A673 (cell line): ENCODE measurements at regions not wholly inside any gene's neighbourhood (a gene's known extent, or its start where the extent isn't known, plus 50 kb on each side); places are given as distances from the start of the nearest gene placed in this dataset.

Experiments used
- BruUV-seq: library from RNA; stranded (reverse); fragments of 400-500 nt; replicated peaks from 2 replicates; lab custom pipeline; 2021; lab: Mats Ljungman, UMichigan
- CTCF ChIA-PET: fragments of 300-600 bp; sonication (Branson Sonifier 250); formaldehyde crosslinking; loops from one replicate; lab custom pipeline; 2022; ENCODE audit warnings: antibody characterized with exemption; lab: Charles Lee
- POLR2A ChIA-PET: fragments of 300-600 bp; sonication (Branson Sonifier 250); formaldehyde crosslinking; loops from one replicate; lab custom pipeline; 2022; ENCODE audit warnings: antibody characterized with exemption; ENCODE audit not compliant: low non-redundant PET; lab: Charles Lee
- DNase-seq: peaks from one replicate; pipeline ENCODE4 v3.0.0-alpha.2; 2015; ENCODE audit warnings: low spot score
- H3K27ac ChIP-seq: fragments of 200-600 bp; sonication (generic); 2 replicates; pipeline ENCODE4 v1.5.1; 2016; ENCODE audit warnings: mixed run types, low read depth, mild to moderate bottlenecking, mixed read lengths, antibody characterized with exemption, low read length; ENCODE audit not compliant: poor library complexity, severe bottlenecking
- H3K27me3 ChIP-seq: fragments of 200-600 bp; sonication (generic); replicated peaks from 2 replicates; pipeline ENCODE4 v1.6.1; 2017; ENCODE audit warnings: mixed run types, low read depth, mild to moderate bottlenecking, mixed read lengths, antibody characterized with exemption, low read length; ENCODE audit not compliant: insufficient read depth, poor library complexity
- H3K36me3 ChIP-seq: fragments of 200-600 bp; sonication (generic); 2 replicates; pipeline ENCODE4 v1.6.1; 2016; ENCODE audit warnings: mixed run types, mild to moderate bottlenecking, mixed read lengths, antibody characterized with exemption, low read length; ENCODE audit not compliant: insufficient read depth, poor library complexity, severe bottlenecking
- H3K4me1 ChIP-seq: fragments of 200-600 bp; sonication (generic); 2 replicates; pipeline ENCODE4 v1.6.1; 2017; ENCODE audit warnings: mixed run types, mild to moderate bottlenecking, mixed read lengths, antibody characterized with exemption, low read length; ENCODE audit not compliant: insufficient read depth, poor library complexity, severe bottlenecking
- H3K4me3 ChIP-seq: fragments of 200-600 bp; sonication (generic); 2 replicates; pipeline ENCODE4 v1.5.1; 2016; ENCODE audit warnings: low read depth, mixed run types, mild to moderate bottlenecking, mixed read lengths, low read length; ENCODE audit not compliant: poor library complexity, severe bottlenecking
- H3K9me3 ChIP-seq: fragments of 200-600 bp; sonication (generic); 2 replicates; pipeline ENCODE4 v1.6.1; 2016; ENCODE audit warnings: mixed run types, low read depth, mild to moderate bottlenecking, mixed read lengths, antibody characterized with exemption, low read length; ENCODE audit not compliant: poor library complexity, severe bottlenecking
- CTCF ChIP-seq: fragments of 300-800, 200-600 bp; sonication (generic); conservative IDR thresholded peaks from 2 replicates; pipeline ENCODE4 v1.5.1; 2017; ENCODE audit warnings: low read depth, mild to moderate bottlenecking, antibody characterized with exemption, low read length, moderate library complexity, mixed read lengths
- EZH2 ChIP-seq: fragments of 200-600 bp; sonication (generic); IDR thresholded peaks from 2 replicates; pipeline ENCODE4 v1.6.1; 2017; ENCODE audit warnings: borderline replicate concordance, low read depth, mild to moderate bottlenecking, mixed read lengths, antibody characterized with exemption, low read length; ENCODE audit not compliant: poor library complexity, severe bottlenecking
- intact Hi-C: fragments of 100-400 bp; cut with micrococcal nuclease; formaldehyde crosslinking; loops from one replicate; pipeline ENCODE4 v1.10.0; 2022; ENCODE audit not compliant: unreplicated experiment

DNA sequence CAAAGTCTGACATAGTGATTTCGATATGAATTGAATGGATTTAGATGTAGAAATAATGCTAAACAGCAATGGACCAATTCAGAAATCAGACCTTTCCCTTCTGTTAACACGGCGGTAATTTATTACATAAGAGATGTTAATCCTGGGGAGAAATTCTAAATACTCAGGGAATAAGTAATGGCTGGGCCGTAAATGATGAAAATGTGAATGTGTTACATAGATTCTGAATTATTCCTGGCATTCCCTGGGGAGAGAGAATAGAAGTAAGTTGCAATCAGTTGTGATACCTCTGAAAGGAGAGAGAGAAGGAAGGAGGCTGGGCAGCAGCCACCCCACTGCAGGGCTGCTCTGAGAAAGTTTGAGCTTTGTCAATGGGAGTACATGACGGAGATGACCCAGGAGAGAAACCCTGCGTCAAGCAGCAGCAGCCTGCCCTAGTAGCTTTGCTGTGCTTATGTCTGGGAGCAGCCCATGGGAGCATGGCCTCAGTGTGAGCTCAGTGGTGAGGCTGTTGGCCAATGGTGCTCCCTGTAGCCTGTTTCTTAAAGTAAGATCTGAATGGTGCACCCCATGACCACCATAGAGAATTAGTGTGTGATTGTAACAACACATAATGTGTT lies 420.1 kb downstream of the MTRR start:
- Histone ChIP-seq H3K27me3 (no peaks in the 10 kb centered on the region), H3K36me3 (no peaks in the 10 kb centered on the region), H3K4me3 (no peak overlapping the region), H3K9me3 (peaks cover 8% of the 10 kb centered on the region), H3K27ac (no peak overlapping the region), H3K4me1 (no peaks in the 10 kb centered on the region)
- CTCF ChIA-PET: no interaction called here
- no peak for DNase-seq
- TF ChIP-seq EZH2 (no peak), CTCF (no peak)
- POLR2A ChIA-PET: no interaction called here
- intact Hi-C loops: no loop called here
- BruUV-seq: no TSS peak

GRCh38 chr5:8289779-8290178 lies 420.8 kb downstream of the MTRR start:
- Histone ChIP-seq H3K4me1 (no peaks in the 10 kb centered on the region), H3K36me3 (no peaks in the 10 kb centered on the region), H3K27me3 (no peaks in the 10 kb centered on the region), H3K27ac (no peak overlapping the region), H3K4me3 (no peak overlapping the region), H3K9me3 (peaks cover 12% of the 10 kb centered on the region)
- no TSS peak for BruUV-seq
- ChIA-PET CTCF (no interaction called here), POLR2A (no interaction called here)
- no peak for DNase-seq
- TF ChIP-seq EZH2 (no peak), CTCF (no peak)
- intact Hi-C loops: no loop called here

DNA sequence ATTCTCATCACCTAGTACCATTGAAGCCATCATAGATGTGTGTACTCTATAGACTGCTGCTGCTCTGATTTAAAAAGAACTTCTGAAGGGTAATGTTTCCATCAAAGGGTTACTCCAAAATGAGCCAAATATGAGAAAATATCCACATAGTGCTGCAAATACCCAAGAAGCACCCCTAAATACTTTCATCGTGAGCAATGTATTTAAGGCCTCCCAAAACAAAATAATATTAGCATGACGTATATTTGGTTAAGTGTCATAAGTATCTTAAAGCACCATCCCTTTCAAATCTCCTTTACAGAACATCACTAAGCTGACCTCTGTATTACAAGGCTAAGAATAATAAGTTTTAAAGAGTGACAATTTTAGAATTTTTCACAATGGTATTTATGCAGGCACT lies 421.8 kb downstream of the MTRR start:
- H3K4me1 ChIP-seq: no peaks in the 10 kb centered on the region
- no TSS peak for BruUV-seq
- H3K27ac ChIP-seq: no peak overlapping the region
- POLR2A ChIA-PET: no interaction called here
- no peak overlapping the region for H3K4me3 ChIP-seq
- H3K9me3 ChIP-seq: peaks cover 19% of the 10 kb centered on the region
- TF ChIP-seq EZH2 (no peak), CTCF (no peak)
- no peak for DNase-seq
- no peaks in the 10 kb centered on the region for H3K27me3 ChIP-seq
- H3K36me3 ChIP-seq: no peaks in the 10 kb centered on the region
- CTCF ChIA-PET: no interaction called here
- intact Hi-C loops: no loop called here
